Upper lobe of right lung (tissue), 1 donor: ENCODE measurements at regions not wholly inside any gene's neighbourhood (a gene's known extent, or its start where the extent isn't known, plus 50 kb on each side); places are given as distances from the start of the nearest gene placed in this dataset.

Experiments used
- ATAC-seq: fragments of 200-7000 bp; cut with Tn5 transposase; one replicate; pipeline ENCODE4 v1.9.1; 2020; ENCODE audit warnings: mild to moderate bottlenecking, moderate library complexity
- DNase-seq: peaks from one replicate; pipeline ENCODE4 v3.0.0-alpha.2; 2020
- H3K27ac ChIP-seq: fragments of 200-600 bp; one replicate; pipeline ENCODE4 v1.8.0; 2022
- H3K27me3 ChIP-seq: fragments of 200-600 bp; one replicate; pipeline ENCODE4 v1.8.0; 2022; ENCODE audit warnings: mild to moderate bottlenecking
- H3K36me3 ChIP-seq: fragments of 200-600 bp; one replicate; pipeline ENCODE4 v1.8.0; 2022
- H3K4me1 ChIP-seq: fragments of 200-600 bp; one replicate; pipeline ENCODE4 v1.8.0; 2022
- H3K4me3 ChIP-seq: fragments of 200-600 bp; one replicate; pipeline ENCODE4 v1.8.0; 2022; ENCODE audit warnings: mild to moderate bottlenecking
- H3K9me3 ChIP-seq: fragments of 200-600 bp; one replicate; pipeline ENCODE4 v1.8.0; 2022
- intact Hi-C: fragments of 100-400 bp; cut with DNase I; formaldehyde crosslinking; loops from one replicate; pipeline ENCODE4 v1.11.0; 2022
- TF ChIP-seq, protein P1 (sequence below): fragments of 200-600 bp; IDR thresholded peaks from one replicate; pipeline ENCODE4 v1.8.0; 2022; ENCODE audit warnings: antibody characterized with exemption
- donor health status: DM: no; HTN: yes; CAD: no; lungs with severe emphysema.

DNA sequence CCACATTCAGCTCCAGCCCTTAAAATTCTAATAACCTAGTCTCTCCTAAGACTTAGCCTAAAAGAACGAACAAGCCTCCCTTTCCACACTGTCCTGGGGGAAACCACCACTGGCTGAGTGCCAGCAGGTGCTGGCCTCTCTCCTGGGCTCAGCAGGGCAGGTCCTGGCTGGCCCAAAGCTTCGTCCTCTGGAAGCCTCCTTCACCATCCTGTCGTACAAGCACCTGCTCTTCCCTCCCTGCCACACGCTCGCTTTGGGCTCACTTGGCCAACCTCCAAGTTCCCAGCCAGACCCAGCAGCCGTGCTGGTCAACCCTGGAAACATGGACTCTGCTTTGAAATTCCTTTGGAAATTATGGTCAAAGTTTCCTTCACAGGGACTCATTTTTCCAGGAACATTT, 58.2 kb upstream of the SLC25A33 start:
- no peaks in the 10 kb centered on the region for H3K4me1 ChIP-seq
- H3K36me3 ChIP-seq: no peaks in the 10 kb centered on the region
- H3K9me3 ChIP-seq: no peaks in the 10 kb centered on the region
- H3K4me3 ChIP-seq: no peak overlapping the region
- ATAC-seq: no peak
- intact Hi-C loops: loop anchor here (10.0 kb wide), 1 partner anchor 196 kb away; no protein-coding TSS in a partner anchor
- TF ChIP-seq, protein P1, sequence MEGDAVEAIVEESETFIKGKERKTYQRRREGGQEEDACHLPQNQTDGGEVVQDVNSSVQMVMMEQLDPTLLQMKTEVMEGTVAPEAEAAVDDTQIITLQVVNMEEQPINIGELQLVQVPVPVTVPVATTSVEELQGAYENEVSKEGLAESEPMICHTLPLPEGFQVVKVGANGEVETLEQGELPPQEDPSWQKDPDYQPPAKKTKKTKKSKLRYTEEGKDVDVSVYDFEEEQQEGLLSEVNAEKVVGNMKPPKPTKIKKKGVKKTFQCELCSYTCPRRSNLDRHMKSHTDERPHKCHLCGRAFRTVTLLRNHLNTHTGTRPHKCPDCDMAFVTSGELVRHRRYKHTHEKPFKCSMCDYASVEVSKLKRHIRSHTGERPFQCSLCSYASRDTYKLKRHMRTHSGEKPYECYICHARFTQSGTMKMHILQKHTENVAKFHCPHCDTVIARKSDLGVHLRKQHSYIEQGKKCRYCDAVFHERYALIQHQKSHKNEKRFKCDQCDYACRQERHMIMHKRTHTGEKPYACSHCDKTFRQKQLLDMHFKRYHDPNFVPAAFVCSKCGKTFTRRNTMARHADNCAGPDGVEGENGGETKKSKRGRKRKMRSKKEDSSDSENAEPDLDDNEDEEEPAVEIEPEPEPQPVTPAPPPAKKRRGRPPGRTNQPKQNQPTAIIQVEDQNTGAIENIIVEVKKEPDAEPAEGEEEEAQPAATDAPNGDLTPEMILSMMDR: no peak
- peaks cover 5% of the 10 kb centered on the region for H3K27me3 ChIP-seq
- no peak overlapping the region for H3K27ac ChIP-seq
- no peak for DNase-seq

DNA sequence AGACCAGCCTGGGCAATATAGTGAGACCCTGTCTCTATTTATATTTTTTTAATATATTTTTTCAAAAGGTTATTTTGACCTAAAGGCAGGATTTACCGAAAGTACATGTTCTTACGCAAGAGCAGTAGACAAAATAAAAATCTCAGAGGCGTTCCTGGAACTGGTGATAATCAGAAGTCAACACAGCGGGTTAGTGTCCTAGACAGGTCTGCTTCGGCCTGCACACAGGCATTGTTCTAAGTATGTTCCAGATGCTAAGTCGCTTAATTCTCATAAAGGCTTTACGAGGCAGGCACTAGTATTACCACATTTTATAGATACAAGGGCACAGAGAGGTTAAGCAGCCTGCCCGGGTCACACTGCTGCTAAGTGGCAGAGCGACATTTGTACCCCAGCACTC, 56.9 kb upstream of the SLC25A33 start:
- H3K4me3 ChIP-seq: no peak overlapping the region
- no peak overlapping the region for H3K27ac ChIP-seq
- no peaks in the 10 kb centered on the region for H3K4me1 ChIP-seq
- H3K27me3 ChIP-seq: peaks cover 5% of the 10 kb centered on the region
- DNase-seq (no peak), ATAC-seq (no peak)
- TF ChIP-seq, protein P1: no peak
- H3K36me3 ChIP-seq: no peaks in the 10 kb centered on the region
- intact Hi-C loops: loop anchor here (10.0 kb wide), 1 partner anchor 198 kb away; no protein-coding TSS in a partner anchor
- no peaks in the 10 kb centered on the region for H3K9me3 ChIP-seq

DNA sequence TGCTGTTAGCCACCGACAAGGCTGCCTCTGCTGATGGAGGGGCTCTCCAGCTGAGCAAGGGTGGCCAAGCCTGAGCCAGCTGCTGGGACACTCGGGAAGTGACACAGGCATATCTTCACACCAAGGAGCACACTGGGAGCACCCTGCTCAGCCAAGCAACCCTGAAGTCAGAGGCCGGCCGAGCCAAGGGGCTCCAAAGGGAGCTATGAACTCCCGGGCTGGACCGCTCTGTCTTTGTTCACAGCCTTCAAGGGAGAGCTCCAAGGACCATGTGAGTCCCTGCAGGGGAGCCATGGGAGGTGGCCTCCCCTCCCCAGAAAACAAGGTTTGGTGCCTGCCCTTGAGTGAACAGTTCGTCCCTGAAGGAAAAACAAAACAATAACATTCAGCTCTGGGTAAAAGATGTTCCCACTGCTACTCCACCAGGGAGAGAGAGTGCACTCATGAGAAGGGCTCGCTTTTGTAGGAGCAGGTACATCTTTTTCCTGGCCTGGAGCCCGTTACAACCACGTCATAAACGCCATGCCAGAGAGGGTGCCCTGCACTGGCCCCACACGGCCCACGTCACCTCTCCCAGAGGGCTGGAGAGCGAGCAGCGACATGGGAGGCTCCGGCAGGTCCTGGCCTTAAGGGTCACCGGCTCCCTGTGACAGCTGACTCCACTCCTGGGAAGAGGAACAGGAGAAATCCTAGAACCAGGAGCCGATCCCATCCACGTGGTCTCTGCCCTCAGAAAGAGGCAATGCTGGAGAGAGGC, 56.3 kb upstream of the SLC25A33 start:
- intact Hi-C loops: loop anchor here (10.0 kb wide), 1 partner anchor 198 kb away; no protein-coding TSS in a partner anchor
- DNase-seq: no peak

DNA sequence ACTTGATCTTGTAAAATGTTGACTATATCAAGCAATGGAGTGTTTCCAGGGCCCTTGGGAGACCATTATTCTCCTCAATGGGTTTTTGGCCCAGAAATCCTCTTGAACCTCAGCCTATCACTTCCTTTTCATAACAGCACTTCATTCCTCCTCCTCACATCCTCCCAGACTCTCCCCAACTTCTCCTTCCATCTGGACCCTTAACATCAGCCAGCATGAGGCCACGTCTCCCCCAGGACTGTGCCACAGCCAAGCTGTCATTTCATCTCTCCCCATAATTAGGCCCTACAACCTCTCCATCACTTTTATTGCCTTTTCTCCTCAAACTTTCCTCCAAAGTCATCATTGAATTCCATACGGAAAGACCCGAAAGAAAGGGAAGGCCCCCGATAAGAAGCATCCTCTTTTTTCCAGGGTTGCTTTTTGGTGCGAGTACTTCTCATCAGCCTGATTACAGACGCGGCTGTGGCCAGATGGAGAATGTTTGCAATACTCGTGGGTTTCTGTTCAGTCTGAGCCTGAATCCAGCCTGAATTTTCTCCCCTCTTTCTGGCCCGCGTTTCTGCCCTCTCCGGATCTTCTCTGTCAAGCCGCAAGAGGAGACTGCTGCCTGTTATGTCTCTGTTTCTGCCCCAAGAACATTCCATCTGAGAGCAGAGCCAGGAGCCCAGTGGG, 52.7 kb upstream of the SLC25A33 start:
- intact Hi-C loops: loop anchor here (10.0 kb wide), 1 partner anchor 202 kb away; no protein-coding TSS in a partner anchor
- H3K27me3 ChIP-seq: peaks cover 5% of the 10 kb centered on the region
- ATAC-seq (no peak), DNase-seq (no peak)
- TF ChIP-seq, protein P1: no peak
- no peak overlapping the region for H3K27ac ChIP-seq
- no peaks in the 10 kb centered on the region for H3K9me3 ChIP-seq
- H3K4me1 ChIP-seq: no peaks in the 10 kb centered on the region
- H3K4me3 ChIP-seq: no peak overlapping the region
- no peaks in the 10 kb centered on the region for H3K36me3 ChIP-seq

More for the DNA sequence above, 56.3 kb upstream of the SLC25A33 start:
- Histone ChIP-seq H3K4me1 (no peaks in the 10 kb centered on the region), H3K27me3 (peaks cover 5% of the 10 kb centered on the region), H3K4me3 (no peak overlapping the region), H3K9me3 (no peaks in the 10 kb centered on the region), H3K27ac (no peak overlapping the region), H3K36me3 (no peaks in the 10 kb centered on the region)
- ATAC-seq: no peak
- TF ChIP-seq, protein P1: no peak
